ENCODE measurements at regions not wholly inside any gene's neighbourhood (a gene's known extent, or its start where the extent isn't known, plus 50 kb on each side); places are given as distances from the start of the nearest gene placed in this dataset.

GRCh38 chr2:41378420-41378819, 669.4 kb upstream of the PKDCC start:
- TF ChIP-seq, protein P1, sequence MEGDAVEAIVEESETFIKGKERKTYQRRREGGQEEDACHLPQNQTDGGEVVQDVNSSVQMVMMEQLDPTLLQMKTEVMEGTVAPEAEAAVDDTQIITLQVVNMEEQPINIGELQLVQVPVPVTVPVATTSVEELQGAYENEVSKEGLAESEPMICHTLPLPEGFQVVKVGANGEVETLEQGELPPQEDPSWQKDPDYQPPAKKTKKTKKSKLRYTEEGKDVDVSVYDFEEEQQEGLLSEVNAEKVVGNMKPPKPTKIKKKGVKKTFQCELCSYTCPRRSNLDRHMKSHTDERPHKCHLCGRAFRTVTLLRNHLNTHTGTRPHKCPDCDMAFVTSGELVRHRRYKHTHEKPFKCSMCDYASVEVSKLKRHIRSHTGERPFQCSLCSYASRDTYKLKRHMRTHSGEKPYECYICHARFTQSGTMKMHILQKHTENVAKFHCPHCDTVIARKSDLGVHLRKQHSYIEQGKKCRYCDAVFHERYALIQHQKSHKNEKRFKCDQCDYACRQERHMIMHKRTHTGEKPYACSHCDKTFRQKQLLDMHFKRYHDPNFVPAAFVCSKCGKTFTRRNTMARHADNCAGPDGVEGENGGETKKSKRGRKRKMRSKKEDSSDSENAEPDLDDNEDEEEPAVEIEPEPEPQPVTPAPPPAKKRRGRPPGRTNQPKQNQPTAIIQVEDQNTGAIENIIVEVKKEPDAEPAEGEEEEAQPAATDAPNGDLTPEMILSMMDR (IDR thresholded peaks at IDR 0.05): no peak
- TF ChIP-seq POLR2A (IDR thresholded peaks at IDR 0.05): no peak

Measured in thyroid gland (tissue), 4 donors.